ENCODE measurements at regions not wholly inside any gene's neighbourhood (a gene's known extent, or its start where the extent isn't known, plus 50 kb on each side); places are given as distances from the start of the nearest gene placed in this dataset.

GRCh38 chr5:58122157-58122556, 337.7 kb downstream of the PLK2 start:
- in situ Hi-C loops (cut with MboI; ENCODE audit: low sequenced_read_pairs in 4 of 4), result no loop called here
- Histone ChIP-seq H3K36me3 (no peaks in the 10 kb centered on the region), H3K4me3 (no peak overlapping the region), H3K9me3 (no peaks in the 10 kb centered on the region), H3K27ac (no peak overlapping the region), H3K4me1 (peaks cover 4 to 5% of the 10 kb centered on the region in 2 donors), H3K27me3 (no peaks in the 10 kb centered on the region)
- TF ChIP-seq POLR2A (IDR thresholded peaks at IDR 0.05), result no peak
- intact Hi-C loops (cut with DNase I; ENCODE audit: low total_unique reads), result no loop called here
- no peak for ATAC-seq
- no peak for DNase-seq

GRCh38 chr5:58121391-58121790, 338.5 kb downstream of the PLK2 start:
- no peak for DNase-seq
- in situ Hi-C loops (cut with MboI; ENCODE audit: low sequenced_read_pairs in 4 of 4) (no loop called here), intact Hi-C loops (cut with DNase I; ENCODE audit: low total_unique reads) (no loop called here)
- no peak for ATAC-seq
- Histone ChIP-seq H3K4me1 (peaks cover 0 to 2% of the 10 kb centered on the region in 2 donors), H3K36me3 (no peaks in the 10 kb centered on the region), H3K9me3 (no peaks in the 10 kb centered on the region), H3K27ac (no peak overlapping the region), H3K27me3 (no peaks in the 10 kb centered on the region), H3K4me3 (no peak overlapping the region)
- TF ChIP-seq POLR2A (IDR thresholded peaks at IDR 0.05) (no peak), CTCF (IDR thresholded peaks at IDR 0.05 in 4 of 5, conservative IDR thresholded peaks at IDR 0.05 in 1 of 5) (no peak)

- TF ChIP-seq CTCF (IDR thresholded peaks at IDR 0.05 in 4 of 5, conservative IDR thresholded peaks at IDR 0.05 in 1 of 5), result no peak
- no peak for TF ChIP-seq POLR2A (IDR thresholded peaks at IDR 0.05)
- Histone ChIP-seq H3K27me3 (no peaks in the 10 kb centered on the region), H3K4me3 (no peak overlapping the region), H3K27ac (no peak overlapping the region), H3K4me1 (peaks cover 0 to 5% of the 10 kb centered on the region in 2 donors), H3K9me3 (no peaks in the 10 kb centered on the region), H3K36me3 (no peaks in the 10 kb centered on the region)
- in situ Hi-C loops (cut with MboI; ENCODE audit: low sequenced_read_pairs in 4 of 4), result no loop called here
- intact Hi-C loops (cut with DNase I; ENCODE audit: low total_unique reads), result no loop called here
- ATAC-seq, result no peak
- no peak for DNase-seq
These were observed 342.3 kb downstream of the PLK2 start for GRCh38 chr5:58117542-58117941.

- intact Hi-C loops (cut with DNase I; ENCODE audit: low total_unique reads) (no loop called here), in situ Hi-C loops (cut with MboI; ENCODE audit: low sequenced_read_pairs in 4 of 4) (no loop called here)
- H3K4me1 ChIP-seq, result peaks cover 0 to 5% of the 10 kb centered on the region in 2 donors
- H3K27ac ChIP-seq, result no peak overlapping the region
- ATAC-seq, result no peak
- no peaks in the 10 kb centered on the region for H3K27me3 ChIP-seq
- no peaks in the 10 kb centered on the region for H3K9me3 ChIP-seq
- no peaks in the 10 kb centered on the region for H3K36me3 ChIP-seq
- TF ChIP-seq POLR2A (IDR thresholded peaks at IDR 0.05) (no peak), CTCF (IDR thresholded peaks at IDR 0.05 in 4 of 5, conservative IDR thresholded peaks at IDR 0.05 in 1 of 5) (no peak)
- no peak overlapping the region for H3K4me3 ChIP-seq
- DNase-seq, result no peak
These were observed 343.5 kb downstream of the PLK2 start for GRCh38 chr5:58116346-58116745.

GRCh38 chr5:58115811-58116210, 344.1 kb downstream of the PLK2 start:
- Histone ChIP-seq H3K4me3 (no peak overlapping the region), H3K9me3 (no peaks in the 10 kb centered on the region), H3K27ac (no peak overlapping the region), H3K27me3 (no peaks in the 10 kb centered on the region), H3K36me3 (no peaks in the 10 kb centered on the region), H3K4me1 (peaks cover 0 to 5% of the 10 kb centered on the region in 2 donors)
- TF ChIP-seq CTCF (IDR thresholded peaks at IDR 0.05 in 4 of 5, conservative IDR thresholded peaks at IDR 0.05 in 1 of 5) (no peak), POLR2A (IDR thresholded peaks at IDR 0.05) (no peak)
- in situ Hi-C loops (cut with MboI; ENCODE audit: low sequenced_read_pairs in 4 of 4) (no loop called here), intact Hi-C loops (cut with DNase I; ENCODE audit: low total_unique reads) (no loop called here)
- DNase-seq, result no peak
- no peak for ATAC-seq
